IMR-90 (cell line): ENCODE measurements at regions not wholly inside any gene's neighbourhood (a gene's known extent, or its start where the extent isn't known, plus 50 kb on each side); places are given as distances from the start of the nearest gene placed in this dataset.

Experiments
- ATAC-seq: fragments of 200-7000 bp; cut with Tn5 transposase; 2 replicates; pipeline ENCODE4 v1.9.1; 2020; ENCODE audit warnings: low read depth, mild to moderate bottlenecking, moderate library complexity
- BruUV-seq: library from RNA; stranded (reverse); fragments of 400-500 nt; replicated peaks from 2 replicates; lab custom pipeline; 2021; lab: Mats Ljungman, UMichigan
- CTCF ChIA-PET: fragments of 300-600 bp; formaldehyde crosslinking; extraction: SDS; loops from one replicate; lab custom pipeline; 2021; ENCODE audit warnings: antibody characterized with exemption; lab: Yijun Ruan, JAX
- POLR2A ChIA-PET: fragments of 300-600 bp; sonication (Branson Sonifier 250); formaldehyde crosslinking; loops from one replicate; lab custom pipeline; 2022; ENCODE audit warnings: antibody characterized with exemption; ENCODE audit not compliant: unreplicated experiment; lab: Charles Lee
- DNase-seq: peaks from one replicate; pipeline ENCODE4 v3.0.0; 2013
- H2AFZ ChIP-seq: replicated peaks from 2 replicates; pipeline ENCODE3; 2013; ENCODE audit warnings: low read length, mild to moderate bottlenecking; ENCODE audit not compliant: poor library complexity
- H2AK5ac ChIP-seq: 2 replicates; pipeline ENCODE4 v1.6.1; 2013; ENCODE audit warnings: low read depth, low read length, inconsistent platforms
- H2AK9ac ChIP-seq: replicated peaks from 2 replicates; pipeline ENCODE3; 2013; ENCODE audit warnings: mild to moderate bottlenecking, low read depth, low read length, moderate library complexity; ENCODE audit not compliant: poor library complexity
- H2BK120ac ChIP-seq: 2 replicates; pipeline ENCODE4 v1.6.1; 2013; ENCODE audit warnings: low read depth, low read length, inconsistent platforms
- H2BK15ac ChIP-seq: 3 replicates; pipeline ENCODE4 v1.6.1; 2013; ENCODE audit warnings: low read depth, low read length, inconsistent platforms
- H2BK20ac ChIP-seq: 2 replicates; pipeline ENCODE4 v1.6.1; 2013; ENCODE audit warnings: low read depth, mild to moderate bottlenecking, inconsistent platforms, low read length, moderate library complexity
- H2BK5ac ChIP-seq: 2 replicates; pipeline ENCODE4 v1.6.1; 2013; ENCODE audit warnings: mild to moderate bottlenecking, low read depth, low read length, inconsistent platforms; ENCODE audit not compliant: poor library complexity, severe bottlenecking
- H3K14ac ChIP-seq: replicated peaks from 2 replicates; pipeline ENCODE4 v1.6.1; 2013; ENCODE audit warnings: low read depth, low read length, inconsistent platforms
- H3K18ac ChIP-seq: 2 replicates; pipeline ENCODE4 v1.6.1; 2013; ENCODE audit warnings: low read depth, low read length, control low read depth
- H3K23ac ChIP-seq: 2 replicates; pipeline ENCODE4 v1.6.1; 2013; ENCODE audit warnings: low read depth, low read length, inconsistent platforms
- H3K27ac ChIP-seq: 2 replicates; pipeline ENCODE4 v1.5.1; 2013; ENCODE audit warnings: mild to moderate bottlenecking, control low read depth, low read length; ENCODE audit not compliant: insufficient read depth
- H3K27me3 ChIP-seq: 2 replicates; pipeline ENCODE4 v1.6.1; 2013; ENCODE audit warnings: low read length; ENCODE audit not compliant: control insufficient read depth, insufficient read depth
- H3K36me3 ChIP-seq: 2 replicates; pipeline ENCODE4 v1.6.1; 2013; ENCODE audit warnings: low read length, mixed read lengths; ENCODE audit not compliant: control insufficient read depth, insufficient read depth
- H3K4ac ChIP-seq: 2 replicates; pipeline ENCODE4 v1.6.1; 2013; ENCODE audit warnings: low read depth, low read length, inconsistent platforms
- H3K4me1 ChIP-seq: 2 replicates; pipeline ENCODE4 v1.6.1; 2013; ENCODE audit warnings: low read length, mixed read lengths; ENCODE audit not compliant: control insufficient read depth, insufficient read depth
- H3K4me2 ChIP-seq: 2 replicates; pipeline ENCODE4 v1.6.1; 2013; ENCODE audit warnings: low read depth, mild to moderate bottlenecking, control low read depth, low read length, moderate library complexity
- H3K4me3 ChIP-seq: 2 replicates; pipeline ENCODE4 v1.5.1; 2013; ENCODE audit warnings: low read depth, mild to moderate bottlenecking, control low read depth, low read length, moderate library complexity; ENCODE audit not compliant: insufficient read depth
- H3K56ac ChIP-seq: 2 replicates; pipeline ENCODE4 v1.6.1; 2013; ENCODE audit warnings: low read length, inconsistent platforms; ENCODE audit not compliant: insufficient read depth; ENCODE audit errors: extremely low read depth
- H3K79me1 ChIP-seq, 2 experiments: 2 replicates each; pipeline ENCODE4 v1.6.1; 2013; ENCODE audit warnings: low read length in 2 of 2, inconsistent platforms in 1 of 2, low read depth in 1 of 2
- H3K9ac ChIP-seq: 2 replicates; pipeline ENCODE4 v1.6.1; 2013; ENCODE audit warnings: low read depth, low read length, control low read depth
- H3K9me1 ChIP-seq: 2 replicates; pipeline ENCODE4 v1.6.1; 2013; ENCODE audit warnings: low read length, inconsistent platforms; ENCODE audit not compliant: insufficient read depth
- H3K9me3 ChIP-seq: 2 replicates; pipeline ENCODE4 v1.6.1; 2013; ENCODE audit warnings: low read length; ENCODE audit not compliant: control insufficient read depth, insufficient read depth
- H4K20me1 ChIP-seq: 2 replicates; pipeline ENCODE4 v1.6.1; 2013; ENCODE audit warnings: low read length, inconsistent platforms; ENCODE audit not compliant: insufficient read depth
- H4K5ac ChIP-seq: 2 replicates; pipeline ENCODE4 v1.6.1; 2013; ENCODE audit warnings: mild to moderate bottlenecking, low read depth, low read length, control low read depth
- H4K8ac ChIP-seq, 2 experiments: 2 replicates each; pipeline ENCODE4 v1.6.1; 2013; ENCODE audit warnings: low read depth in 2 of 2, low read length in 2 of 2, control low read depth in 1 of 2, inconsistent platforms in 1 of 2
- H4K91ac ChIP-seq: 2 replicates; pipeline ENCODE4 v1.6.1; 2013; ENCODE audit warnings: low read depth, low read length, inconsistent platforms; ENCODE audit not compliant: insufficient read depth
- BHLHE40 ChIP-seq: fragments of 150-350 bp; IDR thresholded peaks from 2 replicates; pipeline ENCODE4 v1.6.1; 2016; ENCODE audit warnings: mild to moderate bottlenecking, low read depth, low read length
- CEBPB ChIP-seq: IDR thresholded peaks from 2 replicates; pipeline ENCODE4 v1.6.1; 2012; ENCODE audit warnings: low read depth, low read length, improper control_type of control experiment
- CHD1 ChIP-seq: IDR thresholded peaks from 2 replicates; pipeline ENCODE4 v1.6.1; 2012; ENCODE audit warnings: low read depth, low read length, improper control_type of control experiment
- MAFK ChIP-seq: IDR thresholded peaks from 2 replicates; pipeline ENCODE4 v1.6.1; 2012; ENCODE audit warnings: low read depth, low read length, improper control_type of control experiment
- MXI1 ChIP-seq: IDR thresholded peaks from 2 replicates; pipeline ENCODE4 v1.6.1; 2012; ENCODE audit warnings: low read depth, mild to moderate bottlenecking, low read length, moderate library complexity, borderline replicate concordance
- POLR2A ChIP-seq: IDR thresholded peaks from 2 replicates; pipeline ENCODE4 v1.6.1; 2012; ENCODE audit warnings: mild to moderate bottlenecking, low read depth, low read length
- RCOR1 ChIP-seq: IDR thresholded peaks from 2 replicates; pipeline ENCODE4 v1.6.1; 2012; ENCODE audit warnings: mild to moderate bottlenecking, low read length, improper control_type of control experiment; ENCODE audit not compliant: insufficient replicate concordance
- RFX5 ChIP-seq: IDR thresholded peaks from 2 replicates; pipeline ENCODE4 v1.8.0; 2012; ENCODE audit warnings: low read depth, mild to moderate bottlenecking, low read length, moderate library complexity
- SMC3 ChIP-seq: fragments of 150-350 bp; IDR thresholded peaks from 2 replicates; pipeline ENCODE4 v1.6.1; 2016; ENCODE audit warnings: low read depth, mild to moderate bottlenecking, antibody characterized with exemption, low read length, moderate library complexity
- WGBS, 2 experiments: methylation state at CpG; one replicate each; pipeline versions ENCODE4 v1.1.5 to v1.1.7; 2013; ENCODE audit warnings: missing lambda C conversion rate in 2 of 2; ENCODE audit not compliant: insufficient read length in 1 of 2; ENCODE audit errors: extremely low coverage in 2 of 2; 5-methylcytosine and 5-hydroxymethylcytosine counted together
- dilution Hi-C: fragments of 300-500 bp; cut with HindIII; formaldehyde crosslinking; loops from one replicate; pipeline ENCODE4 v1.14.3; 2018; ENCODE audit warnings: low sequenced_read_pairs; ENCODE audit not compliant: unreplicated experiment
- in situ Hi-C: fragments of 300-500 bp; cut with MboI; formaldehyde crosslinking; loops from 3 replicates; pipeline ENCODE4 v1.14.3; 2019; ENCODE audit warnings: low sequenced_read_pairs, inconsistent platforms, mixed read lengths
- intact Hi-C: fragments of 100-400 bp; cut with micrococcal nuclease; formaldehyde crosslinking; loops from 2 replicates; pipeline ENCODE4 v1.10.0; 2022
- TF ChIP-seq, protein P1 (sequence below): conservative IDR thresholded peaks from 2 replicates; pipeline ENCODE4 v1.5.1; 2012; ENCODE audit warnings: mild to moderate bottlenecking, low read depth, low read length, improper control_type of control experiment
- TF ChIP-seq, protein P2 (sequence below): fragments of 150-350 bp; IDR thresholded peaks from 2 replicates; pipeline ENCODE4 v1.6.1; 2016; ENCODE audit warnings: low read depth, mild to moderate bottlenecking, low read length, moderate library complexity, borderline replicate concordance

DNA sequence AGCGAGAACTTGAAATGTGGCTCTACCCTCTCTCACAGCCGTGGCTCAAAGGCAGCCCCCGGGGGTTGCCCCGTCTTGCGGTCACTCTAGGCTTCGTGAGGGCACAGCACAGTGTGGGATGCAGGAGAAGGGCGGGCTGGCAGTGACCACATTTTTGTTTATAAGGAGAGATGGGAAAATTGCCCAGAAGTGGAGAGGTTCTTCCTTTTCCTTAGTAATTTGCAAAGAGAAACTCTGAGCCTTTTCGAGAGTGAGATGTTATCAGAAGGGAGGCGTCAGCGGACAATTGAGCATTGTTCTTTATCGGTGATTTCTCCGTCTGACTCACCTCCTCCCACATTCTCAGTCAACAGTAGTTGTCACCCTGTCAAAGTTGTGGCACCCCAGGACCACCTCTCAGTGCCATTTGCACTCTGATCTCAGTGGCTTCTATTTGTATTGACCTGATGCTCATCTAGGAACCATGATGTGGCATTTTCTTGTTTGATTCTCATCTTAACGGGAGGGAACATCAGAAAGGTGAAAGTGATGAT lies 89.6 kb downstream of the ACAA2 start:
- no peak overlapping the region for H3K27ac ChIP-seq
- peak overlapping the region; percentile 73 for H3K4me2 ChIP-seq
- peaks cover 10% of the 10 kb centered on the region for H3K4me1 ChIP-seq
- no peak overlapping the region for H2AK9ac ChIP-seq
- ChIA-PET CTCF (interaction anchor here (0.6 kb wide), 1 partner anchor 168 kb away, joined by 3 read pairs; no protein-coding TSS in a partner anchor), POLR2A (no interaction called here)
- no peak overlapping the region for H4K91ac ChIP-seq
- DNase-seq (peak; percentile 51), ATAC-seq (no peak; the same call in 1 of the 2 replicates)
- H3K9me3 ChIP-seq = no peaks in the 10 kb centered on the region
- H3K14ac ChIP-seq = no peak overlapping the region
- dilution Hi-C loops (no loop called here), in situ Hi-C loops (no loop called here), intact Hi-C loops (no loop called here)
- H2AK5ac ChIP-seq = peak overlapping the region; percentile 56; the same call in 1 of the 2 replicates
- no TSS peak for BruUV-seq
- TF ChIP-seq CEBPB = no peak
- no peak for TF ChIP-seq RFX5
- no peak for TF ChIP-seq MAFK
- TF ChIP-seq, protein P1, sequence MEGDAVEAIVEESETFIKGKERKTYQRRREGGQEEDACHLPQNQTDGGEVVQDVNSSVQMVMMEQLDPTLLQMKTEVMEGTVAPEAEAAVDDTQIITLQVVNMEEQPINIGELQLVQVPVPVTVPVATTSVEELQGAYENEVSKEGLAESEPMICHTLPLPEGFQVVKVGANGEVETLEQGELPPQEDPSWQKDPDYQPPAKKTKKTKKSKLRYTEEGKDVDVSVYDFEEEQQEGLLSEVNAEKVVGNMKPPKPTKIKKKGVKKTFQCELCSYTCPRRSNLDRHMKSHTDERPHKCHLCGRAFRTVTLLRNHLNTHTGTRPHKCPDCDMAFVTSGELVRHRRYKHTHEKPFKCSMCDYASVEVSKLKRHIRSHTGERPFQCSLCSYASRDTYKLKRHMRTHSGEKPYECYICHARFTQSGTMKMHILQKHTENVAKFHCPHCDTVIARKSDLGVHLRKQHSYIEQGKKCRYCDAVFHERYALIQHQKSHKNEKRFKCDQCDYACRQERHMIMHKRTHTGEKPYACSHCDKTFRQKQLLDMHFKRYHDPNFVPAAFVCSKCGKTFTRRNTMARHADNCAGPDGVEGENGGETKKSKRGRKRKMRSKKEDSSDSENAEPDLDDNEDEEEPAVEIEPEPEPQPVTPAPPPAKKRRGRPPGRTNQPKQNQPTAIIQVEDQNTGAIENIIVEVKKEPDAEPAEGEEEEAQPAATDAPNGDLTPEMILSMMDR = no peak
- TF ChIP-seq POLR2A = no peak
- no peak for TF ChIP-seq MXI1
- no peak for TF ChIP-seq BHLHE40
- TF ChIP-seq, protein P2, sequence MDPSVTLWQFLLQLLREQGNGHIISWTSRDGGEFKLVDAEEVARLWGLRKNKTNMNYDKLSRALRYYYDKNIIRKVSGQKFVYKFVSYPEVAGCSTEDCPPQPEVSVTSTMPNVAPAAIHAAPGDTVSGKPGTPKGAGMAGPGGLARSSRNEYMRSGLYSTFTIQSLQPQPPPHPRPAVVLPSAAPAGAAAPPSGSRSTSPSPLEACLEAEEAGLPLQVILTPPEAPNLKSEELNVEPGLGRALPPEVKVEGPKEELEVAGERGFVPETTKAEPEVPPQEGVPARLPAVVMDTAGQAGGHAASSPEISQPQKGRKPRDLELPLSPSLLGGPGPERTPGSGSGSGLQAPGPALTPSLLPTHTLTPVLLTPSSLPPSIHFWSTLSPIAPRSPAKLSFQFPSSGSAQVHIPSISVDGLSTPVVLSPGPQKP = no peak
- TF ChIP-seq SMC3 = no peak
- TF ChIP-seq RCOR1 = no peak
- TF ChIP-seq CHD1 = no peak
- H4K20me1 ChIP-seq = no peaks in the 10 kb centered on the region
- H2BK5ac ChIP-seq = no peak overlapping the region
- no peak overlapping the region; the same call in 2 of the 3 replicates for H2BK15ac ChIP-seq
- H4K8ac ChIP-seq = no peak overlapping the region
- no peak overlapping the region for H3K4ac ChIP-seq
- H2BK20ac ChIP-seq = 0 out of 2 replicates have a peak overlapping the region, but pooled peaks have one; percentile 2
- peaks cover 2% of the 10 kb centered on the region; the same call in 1 of the 2 replicates for H3K27me3 ChIP-seq
- WGBS, 2 experiments = no CpG with 5 or more reads among the region's 13 CpGs
- no peak overlapping the region for H3K4me3 ChIP-seq
- H2AFZ ChIP-seq = peak overlapping the region; percentile 76
- 0 out of 2 replicates have a peak, but pooled peaks cover 3% of the 10 kb centered on the region for H3K9me1 ChIP-seq
- H3K23ac ChIP-seq = no peak overlapping the region
- H3K79me1 ChIP-seq = no peaks in the 10 kb centered on the region
- H4K5ac ChIP-seq = no peak overlapping the region
- no peak overlapping the region for H3K9ac ChIP-seq
- H3K18ac ChIP-seq = no peak overlapping the region
- H3K36me3 ChIP-seq = no peaks in the 10 kb centered on the region
- peak overlapping the region; percentile 16; the same call in 1 of the 2 replicates for H2BK120ac ChIP-seq
- H3K56ac ChIP-seq = no peak overlapping the region
